Keratinocyte (primary cell): ENCODE measurements at regions not wholly inside any gene's neighbourhood (a gene's known extent, or its start where the extent isn't known, plus 50 kb on each side); places are given as distances from the start of the nearest gene placed in this dataset.

Experiments used
- CTCF ChIP-seq, 3 experiments: IDR thresholded peaks in 1 of 3; conservative IDR thresholded peaks in 1 of 3; optimal IDR thresholded peaks in 1 of 3; 2 replicates in 2 of 3; 3 replicates in 1 of 3; pipeline versions ENCODE3 to v1.5.1; 2011; ENCODE audit warnings: low read length in 3 of 3, mild to moderate bottlenecking in 3 of 3, moderate library complexity in 2 of 3, control low read depth in 1 of 3, inconsistent platforms in 1 of 3; ENCODE audit not compliant: insufficient read depth in 2 of 3; ENCODE audit errors: extremely low read depth in 1 of 3
- EZH2 ChIP-seq: IDR thresholded peaks from one replicate; pipeline ENCODE4 v1.6.1; 2012; ENCODE audit warnings: inconsistent platforms, mild to moderate bottlenecking, low read length, moderate library complexity

- TF ChIP-seq CTCF (optimal IDR thresholded peaks at IDR 0.05 in 1 of 3, IDR thresholded peaks at IDR 0.05 in 1 of 3, conservative IDR thresholded peaks at IDR 0.05 in 1 of 3; ENCODE audit: extremely low read depth in 1 of 3, insufficient read depth in 2 of 3, low read length in 3 of 3) (no peak), EZH2 (no peak)
Observed at GRCh38 chr3:187850258-187850921, 105.1 kb upstream of the BCL6 start.
